ENCODE measurements at regions not wholly inside any gene's neighbourhood (a gene's known extent, or its start where the extent isn't known, plus 50 kb on each side); places are given as distances from the start of the nearest gene placed in this dataset.
"Not testable (repeated sequence)": the region's sequence is repeated elsewhere in the genome, so short reads cannot be mapped to it uniquely, and the experiment has no call there.

DNA sequence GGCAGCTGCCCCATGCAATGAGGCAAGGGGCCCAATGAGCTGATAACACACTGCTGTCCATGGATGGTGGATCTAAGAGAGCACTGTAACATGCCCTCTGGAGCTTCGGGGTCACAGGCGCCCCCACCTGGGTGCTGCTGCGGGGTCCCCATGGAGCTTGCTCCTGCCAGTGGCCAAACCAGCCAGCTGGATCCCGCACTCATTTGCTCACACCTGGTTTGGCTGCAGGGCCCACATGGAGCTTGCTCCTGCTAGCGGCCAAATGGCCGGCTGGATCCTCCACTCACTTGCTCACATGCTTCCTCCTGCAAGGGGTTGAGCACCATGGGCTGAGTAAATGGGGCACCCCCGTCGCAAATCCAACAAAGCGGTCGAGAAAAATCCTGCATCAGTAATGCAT, 68.3 kb upstream of the ARL15 start:
- Histone ChIP-seq H4K20me1 (ENCODE audit: insufficient read depth, low read length) (no peaks in the 10 kb centered on the region), H3K9me3 (ENCODE audit: low read length) (no peaks in the 10 kb centered on the region), H3K79me2 (ENCODE audit: insufficient read depth, low read depth, low read length) (no peaks in the 10 kb centered on the region), H2AFZ (ENCODE audit: low read length) (no peak overlapping the region), H3K4me1 (ENCODE audit: insufficient read depth, low read length, poor library complexity, severe bottlenecking) (no peaks in the 10 kb centered on the region), H3K4me3 (ENCODE audit: low read depth, low read length, poor library complexity, severe bottlenecking) (no peak overlapping the region), H3K27ac (ENCODE audit: low read depth, low read length, poor library complexity, severe bottlenecking) (no peak overlapping the region), H3K4me2 (ENCODE audit: low read length) (no peak overlapping the region), H3K9me2 (ENCODE audit: insufficient read depth, low read length) (no peaks in the 10 kb centered on the region), H3K36me3 (ENCODE audit: insufficient read depth, low read length) (no peaks in the 10 kb centered on the region)
- intact Hi-C loops (cut with micrococcal nuclease; ENCODE audit: unreplicated experiment) = no loop called here
- POLR2A ChIA-PET = no interaction called here
- TF ChIP-seq, protein P1, sequence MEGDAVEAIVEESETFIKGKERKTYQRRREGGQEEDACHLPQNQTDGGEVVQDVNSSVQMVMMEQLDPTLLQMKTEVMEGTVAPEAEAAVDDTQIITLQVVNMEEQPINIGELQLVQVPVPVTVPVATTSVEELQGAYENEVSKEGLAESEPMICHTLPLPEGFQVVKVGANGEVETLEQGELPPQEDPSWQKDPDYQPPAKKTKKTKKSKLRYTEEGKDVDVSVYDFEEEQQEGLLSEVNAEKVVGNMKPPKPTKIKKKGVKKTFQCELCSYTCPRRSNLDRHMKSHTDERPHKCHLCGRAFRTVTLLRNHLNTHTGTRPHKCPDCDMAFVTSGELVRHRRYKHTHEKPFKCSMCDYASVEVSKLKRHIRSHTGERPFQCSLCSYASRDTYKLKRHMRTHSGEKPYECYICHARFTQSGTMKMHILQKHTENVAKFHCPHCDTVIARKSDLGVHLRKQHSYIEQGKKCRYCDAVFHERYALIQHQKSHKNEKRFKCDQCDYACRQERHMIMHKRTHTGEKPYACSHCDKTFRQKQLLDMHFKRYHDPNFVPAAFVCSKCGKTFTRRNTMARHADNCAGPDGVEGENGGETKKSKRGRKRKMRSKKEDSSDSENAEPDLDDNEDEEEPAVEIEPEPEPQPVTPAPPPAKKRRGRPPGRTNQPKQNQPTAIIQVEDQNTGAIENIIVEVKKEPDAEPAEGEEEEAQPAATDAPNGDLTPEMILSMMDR (conservative IDR thresholded peaks at IDR 0.05; ENCODE audit: low read length) = no peak
- no peak for TF ChIP-seq EZH2phosphoT487 (IDR thresholded peaks at IDR 0.05; ENCODE audit: borderline replicate concordance, low read depth, low read length)
- BruUV-seq (replicated peaks) = no TSS peak
- no peak for DNase-seq (ENCODE audit: low spot score)
- CTCF ChIA-PET (ENCODE audit: unreplicated experiment) = no interaction called here

DNA sequence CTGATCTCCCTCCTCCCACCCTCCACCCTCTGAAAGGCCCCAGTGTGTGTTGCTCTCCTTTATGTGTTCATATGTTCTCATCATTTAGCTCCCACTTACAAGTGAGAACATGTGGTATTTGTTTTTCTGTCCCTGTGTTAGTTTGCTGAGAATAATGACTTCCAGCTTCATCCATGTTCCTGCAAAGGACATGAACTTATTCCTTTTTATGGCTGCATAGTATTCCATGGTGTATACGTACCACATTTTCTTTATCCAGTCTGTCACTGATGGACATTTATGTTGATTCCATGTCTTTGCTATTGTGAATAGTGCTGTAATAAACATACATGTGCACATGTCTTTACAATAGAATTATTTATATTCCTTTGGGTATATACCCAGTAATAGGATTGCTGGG, 67.0 kb upstream of the ARL15 start:
- H4K20me1 ChIP-seq (ENCODE audit: insufficient read depth, low read length); H2AFZ ChIP-seq (ENCODE audit: low read length); H3K4me2 ChIP-seq (ENCODE audit: low read length); H3K27ac ChIP-seq (ENCODE audit: low read depth, low read length, poor library complexity, severe bottlenecking); H3K4me1 ChIP-seq (ENCODE audit: insufficient read depth, low read length, poor library complexity, severe bottlenecking); H3K9me2 ChIP-seq (ENCODE audit: insufficient read depth, low read length); H3K9me3 ChIP-seq (ENCODE audit: low read length); H3K4me3 ChIP-seq (ENCODE audit: low read depth, low read length, poor library complexity, severe bottlenecking); CTCF ChIA-PET (ENCODE audit: unreplicated experiment); BruUV-seq (replicated peaks); H3K79me2 ChIP-seq (ENCODE audit: insufficient read depth, low read depth, low read length); DNase-seq (ENCODE audit: low spot score); intact Hi-C loops (cut with micrococcal nuclease; ENCODE audit: unreplicated experiment); H3K36me3 ChIP-seq (ENCODE audit: insufficient read depth, low read length): not testable (repeated sequence)
- POLR2A ChIA-PET = interaction anchor here (0.6 kb wide), 1 partner anchor 973 kb away, joined by 3 read pairs; no protein-coding TSS in a partner anchor

DNA sequence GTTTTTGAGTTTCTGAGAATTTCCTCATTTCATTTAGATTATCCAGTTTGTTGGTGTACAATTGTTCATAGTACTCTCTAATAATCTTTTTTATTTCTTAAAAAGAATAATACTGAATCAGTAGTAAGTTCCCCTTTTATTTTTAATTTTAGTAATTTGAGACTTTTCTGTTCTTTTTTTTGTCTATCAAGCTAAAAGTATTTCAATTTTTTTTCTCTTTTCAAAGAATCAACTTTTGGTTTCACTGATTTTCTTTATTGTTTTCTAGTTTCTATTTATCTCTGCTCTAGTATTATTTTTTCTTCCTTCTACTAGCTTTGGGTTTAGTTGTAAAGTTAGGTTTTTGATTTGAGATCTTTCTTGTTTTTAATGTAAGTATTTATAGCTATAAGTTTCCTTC, 60.6 kb upstream of the ARL15 start:
- H3K4me1 ChIP-seq (ENCODE audit: insufficient read depth, low read length, poor library complexity, severe bottlenecking) = no peaks in the 10 kb centered on the region
- DNase-seq (ENCODE audit: low spot score) = no peak
- intact Hi-C loops (cut with micrococcal nuclease; ENCODE audit: unreplicated experiment) = no loop called here
- no peaks in the 10 kb centered on the region for H3K9me2 ChIP-seq (ENCODE audit: insufficient read depth, low read length)
- H3K27ac ChIP-seq (ENCODE audit: low read depth, low read length, poor library complexity, severe bottlenecking) = no peak overlapping the region
- H3K79me2 ChIP-seq (ENCODE audit: insufficient read depth, low read depth, low read length) = no peaks in the 10 kb centered on the region
- no peak overlapping the region for H3K4me2 ChIP-seq (ENCODE audit: low read length)
- TF ChIP-seq, protein P1 (conservative IDR thresholded peaks at IDR 0.05; ENCODE audit: low read length) = no peak
- TF ChIP-seq EZH2phosphoT487 (IDR thresholded peaks at IDR 0.05; ENCODE audit: borderline replicate concordance, low read depth, low read length) = no peak
- ChIA-PET POLR2A (interaction anchor here (0.7 kb wide), 1 partner anchor 303 kb away, joined by 3 read pairs; no protein-coding TSS in a partner anchor), CTCF (ENCODE audit: unreplicated experiment) (no interaction called here)
- no peak overlapping the region for H2AFZ ChIP-seq (ENCODE audit: low read length)
- no peak overlapping the region for H3K4me3 ChIP-seq (ENCODE audit: low read depth, low read length, poor library complexity, severe bottlenecking)
- BruUV-seq (replicated peaks) = no TSS peak
- no peaks in the 10 kb centered on the region for H3K36me3 ChIP-seq (ENCODE audit: insufficient read depth, low read length)
- H4K20me1 ChIP-seq (ENCODE audit: insufficient read depth, low read length) = no peaks in the 10 kb centered on the region
- H3K9me3 ChIP-seq (ENCODE audit: low read length) = no peaks in the 10 kb centered on the region

All from OCI-LY7 (cell line).